ENCODE measurements at regions not wholly inside any gene's neighbourhood (a gene's known extent, or its start where the extent isn't known, plus 50 kb on each side); places are given as distances from the start of the nearest gene placed in this dataset.

- no peak for TF ChIP-seq EZH2 (IDR thresholded peaks at IDR 0.05; ENCODE audit: borderline replicate concordance, insufficient read depth, low read length, poor library complexity, severe bottlenecking)
- TF ChIP-seq POLR2AphosphoS5 (IDR thresholded peaks at IDR 0.05): no peak
- TF ChIP-seq CTCF (IDR thresholded peaks at IDR 0.05; ENCODE audit: poor library complexity, severe bottlenecking): no peak
- TF ChIP-seq EP300 (conservative IDR thresholded peaks at IDR 0.05; ENCODE audit: poor library complexity, severe bottlenecking): no peak
These were observed 96.8 kb upstream of the LSM8 start for GRCh38 chr7:118087126-118087525.

Data from neural cell (in vitro differentiated cells).